SH-SY5Y (cell line): ENCODE measurements at regions not wholly inside any gene's neighbourhood (a gene's known extent, or its start where the extent isn't known, plus 50 kb on each side); places are given as distances from the start of the nearest gene placed in this dataset.

Experiments
- GATA2 ChIP-seq: IDR thresholded peaks from 2 replicates; pipeline ENCODE4 v1.6.1; 2011; ENCODE audit warnings: mild to moderate bottlenecking, low read depth, low read length
- GATA3 ChIP-seq: IDR thresholded peaks from 2 replicates; pipeline ENCODE4 v1.6.1; 2011; ENCODE audit warnings: low read depth, mild to moderate bottlenecking, low read length, moderate library complexity

DNA sequence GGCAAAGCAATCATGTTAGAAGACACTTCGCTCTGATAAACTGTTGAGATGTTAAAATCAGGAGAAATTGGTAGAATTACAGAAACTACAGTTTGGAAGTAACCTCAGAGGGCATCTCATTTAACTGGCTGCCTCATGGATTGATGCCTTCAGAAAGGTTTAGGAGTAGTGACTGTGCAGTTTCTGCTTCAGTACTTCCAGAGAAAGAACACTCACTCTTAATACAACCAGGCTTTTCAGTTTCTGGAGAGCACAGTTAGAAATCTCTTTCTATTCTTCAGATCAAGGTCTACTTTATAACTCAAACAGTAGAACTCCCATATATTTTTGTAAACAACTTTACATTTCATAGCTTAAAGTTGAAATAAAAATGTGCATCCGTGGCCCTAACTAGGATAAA, 1358.9 kb upstream of the LRRTM3 start:
- TF ChIP-seq GATA2, result no peak
- no peak for TF ChIP-seq GATA3
